Upper lobe of right lung (tissue), 1 donor: ENCODE measurements at regions not wholly inside any gene's neighbourhood (a gene's known extent, or its start where the extent isn't known, plus 50 kb on each side); places are given as distances from the start of the nearest gene placed in this dataset.
"Not testable (repeated sequence)": the region's sequence is repeated elsewhere in the genome, so short reads cannot be mapped to it uniquely, and the experiment has no call there.

Source experiments
- ATAC-seq: fragments of 200-7000 bp; cut with Tn5 transposase; one replicate; pipeline ENCODE4 v1.9.1; 2020; ENCODE audit warnings: mild to moderate bottlenecking, moderate library complexity
- DNase-seq: peaks from one replicate; pipeline ENCODE4 v3.0.0-alpha.2; 2020
- H3K27ac ChIP-seq: fragments of 200-600 bp; one replicate; pipeline ENCODE4 v1.8.0; 2022
- H3K27me3 ChIP-seq: fragments of 200-600 bp; one replicate; pipeline ENCODE4 v1.8.0; 2022; ENCODE audit warnings: mild to moderate bottlenecking
- H3K36me3 ChIP-seq: fragments of 200-600 bp; one replicate; pipeline ENCODE4 v1.8.0; 2022
- H3K4me1 ChIP-seq: fragments of 200-600 bp; one replicate; pipeline ENCODE4 v1.8.0; 2022
- H3K4me3 ChIP-seq: fragments of 200-600 bp; one replicate; pipeline ENCODE4 v1.8.0; 2022; ENCODE audit warnings: mild to moderate bottlenecking
- H3K9me3 ChIP-seq: fragments of 200-600 bp; one replicate; pipeline ENCODE4 v1.8.0; 2022
- CTCF ChIP-seq: fragments of 200-600 bp; IDR thresholded peaks from one replicate; pipeline ENCODE4 v1.8.0; 2022; ENCODE audit warnings: antibody characterized with exemption
- intact Hi-C: fragments of 100-400 bp; cut with DNase I; formaldehyde crosslinking; loops from one replicate; pipeline ENCODE4 v1.11.0; 2022
- donor health status: DM: no; HTN: yes; CAD: no; lungs with severe emphysema.

- Histone ChIP-seq H3K4me3 (no peak overlapping the region), H3K36me3 (no peaks in the 10 kb centered on the region), H3K9me3 (no peaks in the 10 kb centered on the region), H3K27ac (no peak overlapping the region), H3K4me1 (no peaks in the 10 kb centered on the region), H3K27me3 (no peaks in the 10 kb centered on the region)
- intact Hi-C loops: no loop called here
- no peak for DNase-seq
- no peak for TF ChIP-seq CTCF
- no peak for ATAC-seq
Measured at GRCh38 chr7:91749418-91749817, 131.1 kb downstream of the MTERF1 start.

DNA sequence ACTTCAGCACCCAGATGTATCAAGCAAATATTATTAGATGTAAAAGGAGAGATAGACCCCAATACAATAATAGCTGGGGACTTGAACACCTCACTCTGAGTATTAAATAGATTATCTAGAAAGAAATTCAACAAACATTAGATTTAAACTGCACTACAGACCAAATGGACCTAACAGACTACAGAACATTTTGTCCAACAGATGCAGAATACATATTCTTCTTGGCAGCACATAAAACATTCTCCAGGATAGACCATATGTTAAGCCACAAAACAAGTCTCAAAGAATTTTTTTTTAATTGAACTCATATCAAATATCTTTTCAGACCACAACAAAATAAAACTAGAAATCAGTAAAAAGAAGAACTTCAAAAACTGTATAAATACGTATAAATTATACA lies 130.4 kb downstream of the MTERF1 start:
- H3K36me3 ChIP-seq: no peaks in the 10 kb centered on the region
- no peak overlapping the region for H3K4me3 ChIP-seq
- intact Hi-C loops: no loop called here
- DNase-seq: no peak
- H3K4me1 ChIP-seq: no peaks in the 10 kb centered on the region
- TF ChIP-seq CTCF: no peak
- ATAC-seq: no peak
- H3K27ac ChIP-seq: no peak overlapping the region
- H3K9me3 ChIP-seq: no peaks in the 10 kb centered on the region
- H3K27me3 ChIP-seq: no peaks in the 10 kb centered on the region

DNA sequence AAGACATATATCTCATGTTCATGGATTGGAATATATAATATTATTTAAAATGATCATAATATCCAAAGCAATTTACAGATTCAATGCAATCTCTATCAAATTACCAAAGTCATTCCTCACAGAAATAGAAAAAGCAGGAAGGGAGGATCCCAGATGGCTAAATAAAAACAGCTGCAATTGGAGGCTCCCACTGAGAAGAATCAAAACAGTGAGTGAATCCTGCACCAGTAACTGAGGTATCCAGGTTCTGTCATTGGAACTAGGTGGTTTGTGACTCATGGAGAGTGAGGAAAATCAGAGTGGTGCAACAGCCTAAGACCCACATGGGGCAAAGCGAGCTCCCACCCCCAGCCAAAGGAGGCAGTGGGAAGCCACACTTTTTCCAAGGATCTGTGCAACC lies 128.4 kb downstream of the MTERF1 start:
- H3K9me3 ChIP-seq: no peaks in the 10 kb centered on the region
- no peak overlapping the region for H3K27ac ChIP-seq
- no peak overlapping the region for H3K4me3 ChIP-seq
- H3K4me1 ChIP-seq: no peaks in the 10 kb centered on the region
- H3K36me3 ChIP-seq: no peaks in the 10 kb centered on the region
- H3K27me3 ChIP-seq: no peaks in the 10 kb centered on the region
- DNase-seq (no peak), ATAC-seq (no peak)
- no peak for TF ChIP-seq CTCF
- intact Hi-C loops: no loop called here

- H3K27me3 ChIP-seq, H3K9me3 ChIP-seq, H3K27ac ChIP-seq, H3K4me1 ChIP-seq, H3K36me3 ChIP-seq, DNase-seq, intact Hi-C loops, H3K4me3 ChIP-seq, ATAC-seq: not testable (repeated sequence)
Measured at GRCh38 chr7:91754280-91754679, 126.2 kb downstream of the MTERF1 start.

DNA sequence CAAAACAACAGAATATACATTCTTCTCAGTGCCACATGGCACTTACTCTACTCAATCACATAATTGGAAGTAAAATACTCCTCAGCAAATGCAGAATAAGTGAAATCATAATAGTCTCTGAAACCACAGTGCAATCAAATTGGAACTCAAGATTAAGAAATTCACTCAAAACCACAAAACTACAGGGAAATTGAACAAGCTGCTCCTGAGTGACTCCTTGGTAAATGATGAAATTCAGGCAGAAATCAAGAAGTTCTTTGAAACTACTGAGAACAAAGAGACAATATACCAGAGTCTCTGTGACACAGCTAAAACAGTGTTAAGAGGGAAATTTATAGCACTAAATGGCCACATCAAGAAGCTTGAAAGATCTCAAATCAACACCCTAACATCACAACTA lies 125.4 kb downstream of the MTERF1 start:
- H3K36me3 ChIP-seq, intact Hi-C loops, ATAC-seq, H3K4me3 ChIP-seq, DNase-seq, H3K27ac ChIP-seq, H3K27me3 ChIP-seq, H3K9me3 ChIP-seq, H3K4me1 ChIP-seq: not testable (repeated sequence)

- no peaks in the 10 kb centered on the region for H3K4me1 ChIP-seq
- H3K9me3 ChIP-seq: peaks cover 6% of the 10 kb centered on the region
- peak; percentile 87 for DNase-seq
- H3K27me3 ChIP-seq: no peaks in the 10 kb centered on the region
- intact Hi-C loops: no loop called here
- no peak overlapping the region for H3K27ac ChIP-seq
- TF ChIP-seq CTCF: no peak
- H3K4me3 ChIP-seq: no peak overlapping the region
- peak; percentile 82 for ATAC-seq
- no peaks in the 10 kb centered on the region for H3K36me3 ChIP-seq
Measured at GRCh38 chr7:91759205-91759863, 121.2 kb downstream of the MTERF1 start.

GRCh38 chr7:91767820-91768219 lies 112.7 kb downstream of the MTERF1 start:
- Histone ChIP-seq H3K4me1 (no peaks in the 10 kb centered on the region), H3K9me3 (peaks cover 14% of the 10 kb centered on the region), H3K4me3 (no peak overlapping the region), H3K27me3 (no peaks in the 10 kb centered on the region), H3K27ac (no peak overlapping the region), H3K36me3 (no peaks in the 10 kb centered on the region)
- DNase-seq (no peak), ATAC-seq (no peak)
- no peak for TF ChIP-seq CTCF
- intact Hi-C loops: no loop called here
